Stimulated activated naive CD4-positive, alpha-beta T cell (primary cell): ENCODE measurements at regions not wholly inside any gene's neighbourhood (a gene's known extent, or its start where the extent isn't known, plus 50 kb on each side); places are given as distances from the start of the nearest gene placed in this dataset.

Experiments used
- DNase-seq, 6 experiments: peaks; one replicate each; lab custom pipeline; 2025; lab: John Stamatoyannopoulos, UW

DNA sequence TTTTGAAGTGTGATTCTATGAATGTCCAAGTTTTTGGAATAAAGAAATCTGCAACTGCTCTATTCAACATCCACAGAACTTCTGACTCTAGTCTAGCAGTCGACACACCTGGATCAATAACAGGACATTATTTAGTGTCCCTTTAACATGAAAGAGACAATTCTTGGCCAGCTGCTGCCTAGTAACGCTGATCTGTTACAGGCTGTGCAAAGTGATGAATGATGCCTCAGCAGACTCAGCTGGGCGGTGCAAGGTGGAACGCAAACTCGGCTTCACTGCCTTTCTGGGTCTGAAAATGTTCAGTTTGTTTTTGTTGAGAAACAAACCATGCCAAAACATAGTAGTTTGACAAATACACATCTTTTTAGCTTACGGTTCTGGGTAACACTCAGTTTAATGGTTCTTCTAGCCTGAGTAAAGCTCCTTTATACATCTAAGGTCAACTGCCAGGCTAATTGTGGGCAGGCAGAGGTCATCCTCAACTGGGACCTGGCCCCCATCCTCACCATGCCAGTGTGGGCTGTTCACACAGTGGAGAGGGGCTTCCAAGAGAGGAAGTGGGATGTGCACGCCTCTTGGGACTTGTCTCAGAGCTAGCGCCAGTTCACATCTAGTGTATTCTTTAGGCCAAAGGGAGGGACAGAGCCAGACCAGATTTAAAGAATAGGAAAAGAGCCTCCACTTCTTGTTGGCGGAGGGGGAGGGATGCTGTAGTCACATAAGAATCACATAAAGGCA is 879.7 kb downstream of the QKI start:
- no peak for DNase-seq

DNA sequence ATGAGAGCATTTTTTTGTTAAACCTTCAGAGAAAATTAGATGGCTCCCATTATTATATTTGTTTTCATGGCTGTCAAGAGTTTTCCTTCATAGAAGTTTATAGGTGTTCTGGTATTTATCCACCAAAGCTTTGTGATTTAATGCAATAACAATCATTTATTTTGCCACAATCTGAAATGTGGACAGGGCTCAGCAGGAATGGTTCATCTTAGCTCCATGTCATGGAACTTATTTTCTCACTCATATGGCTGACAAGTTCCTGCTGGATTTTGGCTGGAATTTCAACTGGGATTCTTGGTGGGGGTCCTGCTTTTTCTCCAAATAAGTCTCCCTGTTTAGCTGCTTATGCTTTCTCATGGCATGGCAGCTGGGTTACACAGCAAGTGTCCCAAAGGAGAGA is 876.7 kb downstream of the QKI start:
- DNase-seq, result no peak

DNA sequence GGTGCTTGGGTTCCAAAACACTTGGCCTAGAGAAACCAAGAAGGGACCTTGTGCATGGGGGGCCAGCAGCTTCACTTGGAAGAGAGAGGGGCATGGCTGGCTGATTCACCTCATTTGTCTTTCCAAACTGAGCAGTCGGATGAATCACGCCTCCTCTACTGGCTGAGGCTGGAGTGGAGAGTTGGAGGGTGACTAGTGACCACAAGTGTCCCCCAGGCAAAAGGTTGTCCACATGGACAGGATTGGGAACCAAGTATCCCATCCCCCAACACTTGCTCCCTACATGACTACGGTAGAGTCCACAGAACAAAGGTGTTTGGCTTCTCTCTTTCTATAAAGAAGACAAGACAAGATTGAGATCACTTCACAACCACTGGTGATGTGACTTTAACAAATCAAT is 875.6 kb downstream of the QKI start:
- DNase-seq, result no peak

DNA sequence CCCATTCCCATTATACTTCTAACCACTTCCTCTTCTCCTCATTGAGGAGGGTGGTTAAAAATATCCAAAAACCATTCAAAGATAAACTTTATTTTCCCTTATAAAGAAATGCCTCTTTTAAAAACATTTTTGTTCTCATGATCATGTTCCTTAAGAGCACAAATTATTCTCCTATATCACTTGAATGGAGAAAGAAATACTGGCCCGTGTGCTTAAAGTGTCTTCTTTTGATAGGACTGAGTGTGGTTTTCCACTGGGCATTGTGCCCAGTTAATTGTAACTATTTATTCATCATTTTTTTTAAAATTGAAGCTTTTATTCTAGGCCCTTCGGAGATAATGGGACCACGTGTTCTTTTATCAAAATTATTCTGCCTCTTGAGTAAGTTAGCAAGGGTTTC is 871.5 kb downstream of the QKI start:
- no peak for DNase-seq

DNA sequence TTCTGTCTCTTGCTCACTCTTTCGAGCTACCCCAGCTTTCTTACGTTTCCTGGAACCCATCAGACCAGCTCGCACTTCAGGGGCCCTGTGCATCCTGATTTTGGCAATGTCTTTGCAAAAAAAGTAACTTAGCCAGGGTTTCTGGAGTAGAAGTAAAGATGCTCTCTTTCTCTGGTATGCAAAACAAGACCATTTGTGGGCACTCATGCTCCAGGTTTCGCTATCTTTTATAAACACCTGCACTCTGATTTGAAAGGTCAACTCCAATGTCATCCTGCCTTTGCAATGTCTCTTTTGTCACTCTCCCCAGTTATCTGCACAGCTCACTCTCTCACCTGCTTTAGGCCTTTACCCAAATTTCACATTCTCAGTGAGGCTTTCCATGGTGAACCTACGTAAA is 869.1 kb downstream of the QKI start:
- no peak for DNase-seq

DNA sequence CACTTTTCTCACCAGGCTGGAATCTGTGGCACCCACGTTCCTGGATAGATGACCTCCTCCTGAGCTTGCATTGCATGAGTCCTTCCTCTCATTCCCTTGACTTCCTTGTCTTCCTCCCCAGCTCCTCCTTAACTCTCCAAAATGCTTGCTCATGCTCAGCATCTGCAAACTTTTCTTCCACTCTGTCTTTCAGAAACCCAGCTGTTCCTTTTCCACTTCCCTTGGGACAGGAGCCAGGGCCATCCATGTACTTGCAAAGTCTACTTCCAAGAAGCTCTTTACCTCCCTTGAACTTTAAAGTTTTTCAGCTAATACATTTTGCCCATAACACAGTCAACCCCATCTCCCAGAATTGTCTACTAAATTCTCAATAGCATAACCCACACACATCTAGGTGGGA is 861.7 kb downstream of the QKI start:
- no peak for DNase-seq

DNA sequence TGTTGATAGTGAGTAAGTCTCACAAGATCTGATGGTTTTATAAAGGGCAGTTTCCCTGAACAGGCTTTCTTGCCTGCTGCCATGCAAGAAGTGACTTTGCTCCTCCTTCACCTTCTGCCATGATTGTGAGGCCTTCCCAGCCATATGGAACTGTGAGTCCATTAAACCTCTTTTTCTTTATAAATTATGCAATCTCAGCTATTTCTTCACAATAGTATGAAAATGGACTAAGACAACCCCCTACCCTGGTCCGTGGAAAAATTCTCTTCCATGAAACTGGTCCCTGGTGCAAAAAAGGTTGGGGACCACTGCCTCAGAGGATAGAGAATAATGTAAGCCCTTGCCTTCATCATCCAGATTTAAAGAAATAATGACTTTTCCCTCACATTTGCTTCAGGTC is 861.3 kb downstream of the QKI start:
- DNase-seq, result no peak

DNA sequence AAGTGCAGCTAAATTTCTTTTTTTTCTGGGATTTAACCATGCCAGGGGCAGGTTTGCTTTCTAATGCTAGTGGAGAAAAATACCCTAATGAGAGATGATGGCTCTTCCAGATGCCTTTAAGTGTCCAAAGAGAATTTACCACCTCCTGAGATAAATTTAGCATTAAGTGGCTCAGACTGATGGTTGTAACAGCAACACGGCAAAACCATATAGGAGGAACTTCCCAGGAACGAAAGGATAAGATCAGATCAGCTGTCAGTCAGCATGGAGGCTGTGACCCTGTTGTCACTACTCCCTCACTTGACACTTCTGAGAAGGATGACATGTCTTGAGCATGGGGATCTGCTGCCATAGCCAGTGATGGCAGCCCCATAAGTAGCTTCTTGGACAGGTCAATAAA is 860.0 kb downstream of the QKI start:
- DNase-seq, result no peak

DNA sequence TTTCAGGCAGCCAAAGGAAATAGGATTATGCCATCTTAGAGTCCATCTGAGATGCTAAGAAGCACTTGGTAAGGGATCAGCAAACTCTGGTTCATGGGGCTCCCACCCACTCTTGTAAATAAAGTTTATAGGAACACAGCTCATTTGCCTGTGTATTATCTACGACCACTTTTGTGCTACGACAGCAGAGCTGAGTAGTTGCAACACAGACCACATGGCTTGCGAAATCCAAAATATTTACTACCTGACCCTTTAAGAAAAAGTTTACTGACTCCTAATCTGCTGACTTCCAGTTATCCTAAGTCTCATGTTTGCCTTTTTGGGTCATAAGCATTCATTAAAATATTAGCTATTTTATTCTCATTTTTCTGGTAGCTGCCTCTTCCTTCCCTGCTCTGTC is 859.0 kb downstream of the QKI start:
- no peak for DNase-seq

DNA sequence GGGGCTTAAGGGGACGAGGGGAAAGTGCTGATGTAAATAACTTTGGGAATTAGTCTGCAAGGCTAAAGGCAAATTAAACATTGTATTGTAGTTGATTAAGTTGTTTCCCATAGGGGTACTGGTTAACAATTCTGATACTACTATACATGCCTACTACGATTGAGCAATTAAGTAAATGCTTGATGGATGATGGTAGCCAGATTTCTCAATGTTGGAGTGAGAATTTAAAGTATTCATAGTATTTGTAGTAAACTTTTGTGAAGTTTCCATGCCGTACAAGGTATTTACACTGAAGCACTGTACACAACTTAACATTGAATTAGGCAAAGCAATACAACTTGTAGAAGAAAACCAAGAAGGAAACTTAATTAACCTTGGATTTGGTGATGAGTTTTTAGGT is 852.3 kb downstream of the QKI start:
- no peak for DNase-seq

DNA sequence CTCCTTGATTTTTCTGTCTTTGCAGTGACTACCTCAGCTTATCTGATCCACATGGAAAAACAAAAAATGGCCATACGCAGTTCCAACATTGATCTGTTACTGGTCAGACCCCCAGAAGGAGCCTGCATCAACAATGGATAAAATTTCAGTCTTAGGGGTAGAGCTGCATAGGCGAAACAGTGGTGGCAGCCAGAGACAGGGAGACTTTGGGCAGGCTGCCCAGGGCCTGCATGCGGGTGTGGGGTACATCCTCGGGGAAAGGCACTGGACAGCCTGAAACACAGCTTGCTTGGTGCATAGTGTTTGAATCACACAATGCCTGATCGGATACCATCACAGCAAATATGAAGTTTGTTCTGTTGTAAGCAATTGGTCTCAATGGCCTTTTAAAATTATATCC is 847.8 kb downstream of the QKI start:
- no peak for DNase-seq

DNA sequence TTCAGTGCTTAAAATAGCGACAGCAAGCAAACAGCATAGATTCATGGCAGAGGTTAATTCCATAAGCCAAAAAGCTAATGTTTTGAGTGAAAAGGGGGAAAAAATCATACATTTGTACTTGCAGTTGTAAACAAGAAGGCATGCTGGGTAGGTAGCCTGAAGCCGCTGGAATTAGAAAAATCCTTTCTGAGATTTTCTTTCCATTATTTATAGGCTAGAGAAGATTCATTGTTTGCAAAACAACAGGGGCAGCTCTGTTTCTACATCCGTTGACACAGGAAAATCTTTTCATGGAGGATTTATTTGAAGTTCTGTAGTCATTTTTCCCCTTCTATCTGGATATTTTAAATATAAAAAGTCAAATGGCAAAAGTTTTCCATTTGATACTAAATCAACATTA is 843.9 kb downstream of the QKI start:
- no peak for DNase-seq

DNA sequence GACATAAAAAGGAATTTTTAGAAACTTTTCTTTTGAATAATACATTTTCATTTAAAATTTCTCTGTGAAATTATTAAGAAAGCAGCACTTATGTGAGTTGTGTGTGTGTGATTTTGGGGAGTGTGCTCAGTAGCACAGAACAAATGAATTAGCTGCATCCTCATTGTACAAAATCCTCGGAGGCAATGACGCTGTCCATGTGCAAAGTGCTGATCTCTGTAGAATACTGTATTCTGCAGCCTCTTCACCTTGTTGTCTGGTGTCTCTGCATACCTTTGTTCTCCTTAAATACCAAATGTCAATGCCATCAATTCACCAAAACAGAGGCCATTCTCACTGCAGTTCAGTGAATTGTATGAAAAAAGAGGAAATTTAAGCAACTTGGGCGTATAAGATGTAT is 838.4 kb downstream of the QKI start:
- DNase-seq, result no peak

DNA sequence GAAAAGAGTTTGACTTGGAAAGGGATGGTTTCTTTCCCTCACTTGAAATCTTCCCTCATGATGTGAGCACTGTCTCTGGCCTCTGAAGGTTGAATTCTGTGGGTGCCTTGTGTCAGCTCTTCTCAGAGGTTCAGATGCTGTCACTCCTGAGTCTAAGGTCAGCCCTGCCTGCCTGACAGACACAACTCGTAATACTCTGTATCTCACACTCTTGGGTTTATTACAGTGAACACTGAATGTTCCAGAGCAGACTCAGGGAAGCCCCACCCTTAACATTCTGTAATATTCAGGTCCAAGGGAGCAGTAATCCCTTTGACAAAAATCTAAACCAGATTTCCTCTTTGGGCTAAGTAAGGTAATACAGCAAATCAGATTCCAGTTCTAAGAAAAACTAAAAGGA is 837.8 kb downstream of the QKI start:
- DNase-seq, result no peak

DNA sequence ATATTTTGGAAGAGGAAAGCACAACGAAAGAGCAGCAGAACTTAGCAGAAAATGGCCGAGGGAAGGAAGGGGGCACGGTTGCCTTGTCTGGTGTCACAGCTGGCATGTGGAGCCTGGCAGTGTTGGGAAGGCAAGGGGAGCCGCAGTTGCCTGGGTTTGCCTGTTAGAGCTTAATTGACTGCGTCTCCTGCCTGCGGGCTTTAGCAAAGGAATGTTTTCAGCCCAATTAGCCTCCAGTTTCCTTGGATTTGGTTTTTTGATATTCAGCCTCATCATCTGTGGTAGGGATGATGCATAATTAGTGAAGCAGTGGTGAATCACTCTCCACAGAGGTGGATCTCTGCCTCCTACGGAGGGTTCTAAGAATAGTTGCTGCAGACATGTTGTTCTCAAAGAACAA is 832.6 kb downstream of the QKI start:
- DNase-seq, result no peak

DNA sequence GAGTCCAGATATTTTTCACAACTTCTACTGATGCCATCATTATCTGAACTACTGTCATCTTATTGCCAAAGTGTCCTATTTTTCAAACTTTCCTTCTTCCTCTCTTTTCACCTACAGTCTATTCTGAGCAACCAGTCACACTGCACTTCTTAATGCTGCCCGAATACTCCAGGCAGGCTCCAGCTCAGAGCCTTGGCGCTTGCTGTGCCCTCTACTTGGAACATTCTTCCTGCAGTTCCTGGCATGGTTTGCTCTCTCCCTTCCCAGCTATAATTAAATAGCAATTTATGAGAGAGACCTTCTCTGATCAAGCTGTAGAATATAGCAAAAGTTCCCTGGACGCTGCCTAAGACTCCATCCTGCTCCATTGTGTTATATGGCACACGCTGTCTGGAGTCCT is 831.6 kb downstream of the QKI start:
- no peak for DNase-seq

DNA sequence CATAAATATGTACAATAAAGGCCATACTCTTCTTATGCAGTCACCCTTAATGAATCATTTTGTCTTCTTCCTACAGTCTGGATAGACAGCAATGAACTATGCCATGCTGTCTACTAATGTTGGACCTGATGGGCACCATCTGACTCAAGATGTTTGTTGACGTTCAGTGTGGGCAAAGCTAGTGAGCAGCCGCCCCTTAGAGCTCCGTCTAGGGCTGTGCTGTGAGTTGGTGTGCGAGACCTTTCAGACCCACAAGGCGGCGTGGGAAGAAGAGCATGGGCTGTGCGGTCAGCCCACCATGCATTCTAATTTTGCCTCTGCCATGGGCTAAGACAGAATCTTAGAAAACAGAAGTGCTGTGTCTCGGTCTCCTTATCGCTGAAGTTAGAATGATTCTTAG is 829.4 kb downstream of the QKI start:
- no peak for DNase-seq

DNA sequence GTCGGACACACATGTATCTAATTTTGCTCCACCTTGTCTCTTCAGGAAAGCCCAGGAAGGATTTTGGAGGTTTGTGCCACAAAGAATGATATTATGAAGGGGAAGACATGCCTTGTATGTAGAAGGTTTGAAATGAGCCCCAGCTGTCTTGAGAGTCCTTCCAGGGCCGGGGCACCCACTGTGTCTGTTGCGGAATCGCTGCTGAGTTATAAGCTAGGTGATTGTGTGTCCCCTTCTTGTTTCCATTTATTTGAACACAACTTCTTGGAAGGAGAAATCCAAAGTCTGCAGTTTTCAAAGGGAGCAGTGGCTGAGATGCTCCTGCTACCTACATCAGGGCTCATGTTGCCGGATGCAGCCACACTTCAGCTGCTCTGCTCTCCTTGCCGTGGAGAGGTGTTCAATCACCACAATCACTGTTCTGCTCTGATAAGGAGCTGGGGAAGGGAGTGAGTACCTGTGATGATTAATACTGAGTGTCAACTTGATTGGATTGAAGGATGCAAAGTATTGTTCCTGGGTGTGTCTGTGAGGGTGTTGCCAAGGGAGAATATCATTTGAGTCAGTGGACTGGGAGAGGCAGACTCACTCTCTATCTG is 828.6 kb downstream of the QKI start:
- no peak for DNase-seq

DNA sequence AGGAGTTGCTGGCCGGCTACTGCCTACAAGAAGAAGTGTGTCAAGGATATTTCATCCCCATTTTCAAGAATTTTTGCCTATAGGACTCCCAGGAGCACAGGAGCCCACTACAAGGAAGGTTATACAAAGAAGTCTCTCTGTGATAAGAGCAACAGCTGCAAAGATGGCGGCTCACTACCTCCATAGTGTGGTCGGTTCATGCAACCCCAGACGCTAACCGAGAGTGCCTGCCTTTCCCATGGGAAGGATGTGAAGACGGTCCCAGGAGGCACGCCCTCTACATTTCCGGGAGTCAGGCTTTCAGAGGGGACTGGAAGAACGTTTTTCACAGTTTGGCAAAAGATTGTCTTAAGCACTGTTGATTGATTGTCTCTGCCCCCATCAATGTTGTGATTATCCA is 816.3 kb downstream of the QKI start:
- no peak for DNase-seq

DNA sequence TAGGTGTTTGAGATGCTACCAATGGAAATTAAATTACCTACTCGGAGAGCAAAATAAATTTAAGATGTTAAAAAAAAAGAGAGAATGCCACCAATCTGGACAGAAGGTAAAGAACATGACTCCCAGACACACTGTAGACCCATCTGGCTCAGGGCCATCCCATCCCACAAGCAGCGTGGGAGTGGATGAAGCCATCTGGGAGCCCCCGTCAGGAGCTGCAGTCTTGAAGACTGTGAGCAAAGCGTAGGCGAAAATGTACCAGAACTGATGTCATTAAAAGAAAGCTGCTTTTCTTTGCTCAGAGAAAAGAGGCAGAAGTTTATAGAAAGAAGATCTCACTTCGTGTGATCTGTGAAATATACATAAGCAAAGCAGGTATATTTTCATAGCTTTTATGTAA is 815.7 kb downstream of the QKI start:
- no peak for DNase-seq

DNA sequence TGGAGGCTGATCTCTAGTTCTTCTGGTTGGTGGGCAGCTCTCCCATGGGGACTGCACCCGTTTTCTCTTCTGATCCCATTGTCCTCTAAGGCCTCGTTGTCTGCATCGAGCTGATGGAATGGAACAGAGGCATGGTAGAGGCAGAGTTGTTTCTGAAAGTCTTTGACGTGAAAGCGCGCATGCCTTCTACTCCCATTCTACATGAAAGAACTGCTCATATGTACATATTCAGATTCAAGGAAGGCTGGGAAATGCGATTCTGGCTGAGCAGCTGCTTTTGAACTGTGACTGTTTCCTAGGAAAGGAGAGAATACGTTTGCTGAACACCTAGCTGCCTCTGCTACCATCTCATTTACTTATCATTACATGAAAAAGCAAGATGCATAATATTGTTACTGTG is 815.2 kb downstream of the QKI start:
- no peak for DNase-seq

DNA sequence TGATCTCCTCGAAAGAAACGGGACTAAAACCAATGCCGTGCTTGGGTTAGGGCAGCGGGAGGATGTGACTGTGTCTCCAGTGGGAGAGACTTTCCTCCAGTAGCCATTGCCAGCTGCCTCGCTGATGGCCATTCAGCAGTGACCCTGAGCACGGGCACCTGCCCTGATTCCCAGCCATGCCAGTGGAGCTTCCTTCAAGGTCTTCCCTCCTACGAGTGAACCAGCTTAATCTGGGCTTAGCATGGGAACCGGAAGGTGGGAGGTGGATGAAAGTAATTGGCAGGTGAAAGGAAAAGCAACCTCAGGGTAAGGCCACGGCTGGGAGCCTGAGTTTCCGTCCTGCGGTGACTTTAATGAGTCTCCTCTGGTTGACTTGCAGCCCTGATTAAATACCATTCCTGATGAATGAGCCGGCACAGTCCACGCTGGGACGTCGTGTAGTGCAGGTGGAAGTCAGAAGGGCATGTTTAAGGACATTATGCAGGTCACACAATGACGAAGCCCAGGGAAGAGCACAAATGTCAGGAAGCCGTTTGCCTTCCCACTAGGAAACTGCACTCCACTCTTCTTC is 813.5 kb downstream of the QKI start:
- no peak for DNase-seq

DNA sequence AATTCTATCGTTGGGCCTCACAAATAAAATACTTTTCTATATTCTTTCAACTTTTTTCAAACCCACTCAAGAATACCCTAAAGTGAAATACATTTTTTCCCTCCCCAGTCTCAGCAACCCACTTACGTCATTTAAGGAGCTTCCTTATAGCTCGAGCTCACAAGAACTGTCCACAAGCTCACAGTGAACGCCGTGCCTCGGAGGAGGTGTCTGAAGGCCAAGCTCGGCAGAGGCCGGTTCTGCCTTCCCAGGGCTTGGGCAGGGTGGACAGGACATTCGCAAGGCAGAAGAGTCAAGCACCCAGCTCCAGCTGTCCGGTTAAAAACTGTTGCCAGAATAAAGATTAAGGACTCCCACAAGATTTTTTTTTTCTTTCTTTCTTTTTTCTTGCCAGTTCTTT is 802.3 kb downstream of the QKI start:
- no peak for DNase-seq

DNA sequence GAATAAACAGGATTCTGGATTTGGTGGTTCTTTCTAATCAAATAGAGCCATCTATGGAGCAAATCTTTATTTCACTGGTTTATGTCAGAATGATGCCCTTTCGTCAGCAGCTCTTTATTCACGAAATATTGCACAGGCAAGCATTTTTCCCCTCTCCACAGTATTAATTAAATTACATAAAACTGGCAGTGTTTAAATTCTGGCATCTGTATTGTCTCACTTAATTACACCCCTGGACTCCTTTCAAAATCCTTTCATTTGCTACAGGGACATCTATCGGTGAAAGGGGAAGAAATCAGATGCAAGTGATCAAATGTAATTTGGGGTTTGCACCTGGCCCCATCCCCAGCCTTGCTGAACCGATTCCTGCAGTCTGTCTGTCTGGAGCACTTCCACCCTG is 801.9 kb downstream of the QKI start:
- no peak for DNase-seq
